ENCODE measurements at regions not wholly inside any gene's neighbourhood (a gene's known extent, or its start where the extent isn't known, plus 50 kb on each side); places are given as distances from the start of the nearest gene placed in this dataset.

- TF ChIP-seq, protein P1, sequence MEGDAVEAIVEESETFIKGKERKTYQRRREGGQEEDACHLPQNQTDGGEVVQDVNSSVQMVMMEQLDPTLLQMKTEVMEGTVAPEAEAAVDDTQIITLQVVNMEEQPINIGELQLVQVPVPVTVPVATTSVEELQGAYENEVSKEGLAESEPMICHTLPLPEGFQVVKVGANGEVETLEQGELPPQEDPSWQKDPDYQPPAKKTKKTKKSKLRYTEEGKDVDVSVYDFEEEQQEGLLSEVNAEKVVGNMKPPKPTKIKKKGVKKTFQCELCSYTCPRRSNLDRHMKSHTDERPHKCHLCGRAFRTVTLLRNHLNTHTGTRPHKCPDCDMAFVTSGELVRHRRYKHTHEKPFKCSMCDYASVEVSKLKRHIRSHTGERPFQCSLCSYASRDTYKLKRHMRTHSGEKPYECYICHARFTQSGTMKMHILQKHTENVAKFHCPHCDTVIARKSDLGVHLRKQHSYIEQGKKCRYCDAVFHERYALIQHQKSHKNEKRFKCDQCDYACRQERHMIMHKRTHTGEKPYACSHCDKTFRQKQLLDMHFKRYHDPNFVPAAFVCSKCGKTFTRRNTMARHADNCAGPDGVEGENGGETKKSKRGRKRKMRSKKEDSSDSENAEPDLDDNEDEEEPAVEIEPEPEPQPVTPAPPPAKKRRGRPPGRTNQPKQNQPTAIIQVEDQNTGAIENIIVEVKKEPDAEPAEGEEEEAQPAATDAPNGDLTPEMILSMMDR (IDR thresholded peaks at IDR 0.05) = no peak
- TF ChIP-seq POLR2AphosphoS5 (IDR thresholded peaks at IDR 0.05; ENCODE audit: insufficient read depth in 1 of 2, low read depth in 1 of 2) = no peak
Measured at GRCh38 chr3:147807776-147808175, 398.6 kb downstream of the ZIC1 start.
